ENCODE measurements at regions not wholly inside any gene's neighbourhood (a gene's known extent, or its start where the extent isn't known, plus 50 kb on each side); places are given as distances from the start of the nearest gene placed in this dataset.

DNA sequence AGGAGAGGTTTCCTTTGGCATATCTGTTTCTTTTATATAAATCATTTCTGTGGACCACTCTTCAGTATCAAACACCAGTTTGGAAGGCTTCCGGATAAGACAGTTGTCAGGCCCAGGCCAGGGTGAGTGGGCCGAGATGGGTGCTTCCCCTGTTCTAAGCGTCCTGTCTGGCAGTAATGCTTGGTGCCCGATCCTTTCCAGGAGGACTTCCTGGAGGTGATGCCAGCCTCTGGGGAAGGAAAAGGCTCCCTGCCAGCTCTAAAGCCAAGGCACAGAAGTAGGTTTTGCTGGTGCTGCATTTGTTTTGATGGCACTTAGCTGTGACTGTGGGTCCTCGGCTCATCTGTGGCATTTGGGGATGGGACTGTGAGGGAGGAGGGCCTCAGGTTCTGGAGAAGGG lies 124.4 kb upstream of the RTL1 start:
- no peak for DNase-seq

DNA sequence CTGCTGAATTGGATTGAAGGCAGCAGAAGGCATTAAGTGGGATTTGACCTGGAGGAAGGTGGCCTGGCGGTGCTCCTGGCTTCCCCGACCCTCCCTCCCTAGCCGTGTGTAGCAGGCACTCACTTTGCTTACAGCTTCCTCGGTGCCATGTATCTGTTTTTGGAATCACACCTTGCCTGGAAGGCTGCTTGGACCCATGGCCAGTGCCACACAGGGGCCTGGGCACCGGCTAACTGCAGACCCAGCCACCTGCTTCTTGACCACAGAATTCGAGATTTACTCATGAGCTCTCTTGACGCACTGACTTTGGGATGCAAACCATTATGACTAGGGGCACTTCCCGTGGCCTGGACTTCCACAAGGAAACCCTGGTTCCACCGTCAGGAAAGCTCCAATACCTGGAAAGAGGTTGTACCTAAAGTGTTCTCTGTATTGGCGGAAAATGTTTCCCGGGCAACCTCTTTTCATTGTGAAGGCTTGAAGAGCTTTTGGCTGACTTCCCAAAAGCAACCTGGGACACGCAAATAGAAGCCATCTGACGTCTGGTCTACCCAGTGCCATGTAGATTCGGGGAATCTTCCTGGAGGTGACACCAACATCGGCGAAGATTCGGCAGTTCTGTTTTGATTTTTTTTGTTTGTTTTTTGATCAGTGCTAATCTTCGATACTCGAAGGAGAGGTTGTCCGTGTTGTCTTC lies 125.6 kb upstream of the RTL1 start:
- no peak for DNase-seq

DNA sequence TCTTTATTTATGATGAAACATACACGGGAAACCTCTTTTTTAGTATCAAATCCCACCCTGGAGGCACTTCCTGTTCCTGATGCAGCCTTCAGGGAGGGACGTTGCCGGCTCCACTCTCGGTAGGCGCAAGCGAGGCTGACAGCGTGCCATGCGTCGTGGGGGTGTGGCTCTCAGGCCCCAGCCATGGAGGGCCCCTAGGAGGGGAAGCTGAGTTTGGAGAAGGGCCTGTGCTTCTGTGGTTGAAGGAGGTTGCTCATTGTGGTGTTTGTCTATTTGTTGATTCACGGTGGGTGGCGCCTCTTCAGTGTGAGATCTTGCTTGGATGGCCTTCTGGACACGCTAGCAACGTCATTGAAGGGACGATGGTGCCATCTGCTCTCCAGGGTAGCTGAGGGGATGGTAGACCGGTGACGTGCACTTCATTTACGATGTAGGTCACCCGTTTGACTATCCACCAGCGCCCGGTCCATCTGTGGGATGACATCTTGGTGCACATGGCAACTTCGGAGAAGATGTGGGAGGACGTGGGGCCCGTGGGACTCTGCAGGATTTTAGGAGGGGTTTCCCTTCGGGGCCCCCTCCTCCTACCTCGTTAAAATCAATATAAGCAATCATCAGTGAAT lies 126.3 kb upstream of the RTL1 start:
- DNase-seq: no peak

DNA sequence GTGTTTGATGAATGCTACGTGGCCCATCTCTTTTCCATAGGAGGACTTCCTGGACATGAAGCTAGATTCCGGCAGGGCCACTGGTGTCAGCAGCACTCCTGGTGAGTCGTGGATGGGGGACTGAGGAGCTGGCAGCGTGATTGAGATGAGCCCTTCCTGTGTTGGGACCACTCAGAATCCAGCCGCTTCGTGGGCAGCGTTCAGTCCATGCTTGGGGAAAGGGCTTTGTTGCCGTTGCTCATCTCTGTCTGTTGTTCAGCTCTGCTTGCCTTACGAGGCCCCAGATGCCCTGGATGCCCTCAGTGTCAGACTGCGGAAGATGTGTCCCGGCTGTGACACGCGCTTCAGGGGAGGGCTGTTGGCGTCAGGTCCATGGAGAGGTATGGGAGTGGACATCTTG lies 127.1 kb upstream of the RTL1 start:
- DNase-seq: no peak

DNA sequence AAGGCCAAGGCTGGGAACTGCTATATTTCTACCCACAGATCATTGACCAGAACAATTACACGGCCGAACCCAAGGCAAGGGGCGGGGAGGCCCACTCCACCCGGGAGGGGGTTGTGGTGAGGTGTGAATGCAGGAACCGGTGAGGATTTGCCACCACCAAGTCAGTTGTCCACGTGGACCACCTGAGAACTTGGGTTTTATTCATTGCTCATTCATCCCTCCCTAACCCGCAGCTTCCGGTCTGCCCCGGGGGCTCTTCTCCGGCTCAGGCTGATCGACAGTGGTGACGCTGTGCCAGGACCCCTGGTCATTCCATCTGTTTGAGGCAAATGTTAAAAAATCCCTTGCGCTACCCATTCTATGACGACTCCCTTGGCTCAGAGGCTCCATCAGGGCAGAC lies 127.7 kb upstream of the RTL1 start:
- no peak for DNase-seq

DNA sequence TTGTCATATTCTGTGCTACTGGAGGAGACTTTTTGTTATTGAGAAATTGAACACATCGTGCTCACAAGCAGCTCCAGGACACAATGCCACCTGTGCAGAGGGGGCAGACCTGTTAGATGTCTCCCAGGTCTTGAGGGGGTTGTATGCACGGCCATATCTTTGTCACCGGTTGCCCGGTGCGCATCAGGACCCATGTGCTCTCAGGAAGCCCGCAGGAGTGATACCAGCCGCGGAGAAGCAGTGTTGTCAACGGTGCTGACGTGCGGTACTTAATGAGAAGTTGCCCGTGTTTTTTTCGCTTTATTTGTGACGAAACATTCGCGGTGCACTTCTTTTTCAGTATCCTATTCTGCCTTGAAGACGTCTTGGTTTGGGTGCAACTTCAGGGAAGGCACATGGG lies 128.2 kb upstream of the RTL1 start:
- no peak for DNase-seq

DNA sequence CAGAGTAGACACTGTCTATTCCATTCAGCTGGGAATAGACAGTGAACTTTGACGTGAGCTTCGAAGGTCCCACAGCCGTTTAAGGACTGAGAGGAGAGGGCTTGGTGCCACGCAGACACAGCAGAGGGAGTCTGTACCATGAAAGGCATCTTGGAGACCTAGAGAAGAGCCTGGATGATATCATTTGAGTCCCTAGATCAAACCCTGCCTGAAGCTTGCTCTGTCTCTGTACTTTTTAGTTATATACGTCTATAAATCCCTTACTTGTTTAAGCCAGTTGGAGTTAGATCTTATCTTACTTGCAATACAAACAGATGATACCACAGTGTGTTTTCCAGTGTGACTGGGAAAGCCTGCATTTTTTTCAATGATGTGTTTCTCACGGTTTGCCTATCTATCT lies 128.9 kb upstream of the RTL1 start:
- no peak for DNase-seq

DNA sequence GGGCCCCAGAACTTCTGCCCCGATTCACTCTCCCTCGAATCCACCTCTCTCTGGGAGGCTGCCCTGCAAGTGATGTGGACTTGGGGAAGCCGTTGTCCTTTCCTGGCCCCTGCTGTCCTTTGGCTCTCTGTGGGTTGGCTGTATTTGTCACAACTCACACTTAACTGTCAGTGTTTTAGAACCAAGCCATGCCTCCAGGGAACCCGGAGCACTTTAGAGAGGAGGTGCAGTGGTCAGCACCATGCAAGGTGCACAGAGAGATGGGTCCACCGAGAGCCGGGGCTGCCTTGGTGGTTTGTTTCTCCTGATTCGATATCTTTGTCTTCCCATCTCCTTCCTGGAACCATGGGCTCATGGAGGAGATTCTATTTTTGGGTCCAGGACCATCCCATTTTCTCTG lies 129.5 kb upstream of the RTL1 start:
- DNase-seq: no peak

DNA sequence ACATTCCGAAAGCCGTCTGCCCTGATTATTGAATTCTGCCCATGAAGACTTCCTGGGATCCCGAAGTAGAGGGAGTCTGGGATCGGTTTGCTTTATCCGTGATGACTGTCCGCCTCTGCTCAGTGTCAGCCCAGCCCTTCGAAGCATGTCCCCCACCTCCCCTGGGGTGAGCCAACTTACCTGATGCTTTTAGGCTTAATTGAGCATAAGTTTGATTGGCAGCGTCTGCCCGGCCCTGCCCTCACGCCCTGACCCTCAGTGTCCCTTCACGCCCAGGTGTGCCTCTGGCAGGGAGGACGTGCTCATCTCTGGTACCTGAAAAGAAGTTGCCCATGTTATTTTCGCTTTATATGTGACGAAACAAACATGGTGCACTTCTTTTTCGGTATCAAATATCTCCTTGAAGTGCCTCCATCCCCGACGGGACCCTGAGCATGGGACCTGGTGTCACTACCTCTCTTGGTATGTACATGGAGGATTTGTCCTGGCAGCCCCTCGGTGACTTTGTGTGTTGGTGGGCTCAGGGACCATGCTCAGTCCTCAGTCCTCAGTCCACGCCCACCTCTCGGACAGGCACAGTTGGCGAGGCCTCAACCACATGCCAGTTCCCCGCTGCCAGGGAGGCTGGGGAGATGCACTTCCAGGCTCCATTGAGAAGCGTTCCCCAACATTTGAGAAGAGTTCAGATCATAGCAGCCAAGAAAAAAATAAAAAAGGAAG lies 130.1 kb upstream of the RTL1 start:
- DNase-seq: no peak

DNA sequence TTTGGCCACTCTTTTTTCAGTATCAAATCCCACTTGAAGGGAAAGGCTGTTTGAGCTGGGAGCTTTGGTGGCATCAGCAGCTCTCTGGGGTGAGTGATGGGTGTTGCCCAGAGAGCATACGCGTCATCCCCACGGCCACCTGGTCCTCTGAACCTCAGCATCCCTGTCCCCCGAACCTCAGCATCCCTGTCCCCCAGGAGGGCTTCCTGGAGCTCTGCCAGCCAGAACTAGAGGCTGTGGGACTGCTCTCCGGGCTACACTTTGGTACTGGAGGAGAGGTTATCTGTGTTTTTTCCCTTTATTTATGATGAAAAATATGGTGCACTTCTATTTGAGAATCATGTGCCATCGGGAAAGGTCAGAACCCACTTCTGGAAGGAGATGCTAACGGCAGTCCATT lies 131.5 kb upstream of the RTL1 start:
- no peak for DNase-seq

DNA sequence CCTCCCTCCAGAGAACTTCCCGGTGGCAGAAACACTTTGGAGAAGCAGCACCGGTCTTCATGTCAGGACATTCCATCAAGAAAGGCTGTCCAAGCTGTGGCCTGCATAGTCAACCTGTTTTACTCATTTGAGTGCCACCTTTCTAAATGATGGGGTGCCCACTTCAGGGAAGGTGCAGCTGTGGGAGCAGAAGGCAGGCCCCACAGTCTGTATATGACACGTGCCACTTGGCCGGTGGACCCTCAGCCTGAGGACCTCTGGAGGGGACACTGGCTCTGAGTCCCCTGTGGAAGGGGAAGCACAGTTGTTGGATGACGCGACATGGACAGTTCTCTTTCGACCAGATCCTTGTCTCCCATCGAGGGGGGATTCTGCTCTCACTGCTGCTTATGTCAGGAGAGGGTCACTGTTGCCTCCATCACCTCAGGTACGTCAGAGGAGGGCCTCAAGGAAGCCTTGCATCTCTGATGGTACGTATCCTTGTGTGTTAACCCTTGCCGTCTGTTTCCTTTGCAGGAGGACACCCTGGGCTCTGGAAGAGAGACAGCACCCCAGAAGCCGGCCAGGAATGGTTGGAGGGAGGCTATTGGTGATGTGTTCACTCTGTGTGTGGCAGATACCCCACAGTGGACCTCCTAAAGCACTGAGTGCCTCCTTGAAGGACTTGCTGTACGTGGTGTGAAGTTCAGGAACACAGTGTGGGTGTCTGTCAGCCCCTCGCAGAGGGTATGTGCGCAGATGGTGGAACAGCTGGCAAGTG lies 132.1 kb upstream of the RTL1 start:
- DNase-seq: no peak

DNA sequence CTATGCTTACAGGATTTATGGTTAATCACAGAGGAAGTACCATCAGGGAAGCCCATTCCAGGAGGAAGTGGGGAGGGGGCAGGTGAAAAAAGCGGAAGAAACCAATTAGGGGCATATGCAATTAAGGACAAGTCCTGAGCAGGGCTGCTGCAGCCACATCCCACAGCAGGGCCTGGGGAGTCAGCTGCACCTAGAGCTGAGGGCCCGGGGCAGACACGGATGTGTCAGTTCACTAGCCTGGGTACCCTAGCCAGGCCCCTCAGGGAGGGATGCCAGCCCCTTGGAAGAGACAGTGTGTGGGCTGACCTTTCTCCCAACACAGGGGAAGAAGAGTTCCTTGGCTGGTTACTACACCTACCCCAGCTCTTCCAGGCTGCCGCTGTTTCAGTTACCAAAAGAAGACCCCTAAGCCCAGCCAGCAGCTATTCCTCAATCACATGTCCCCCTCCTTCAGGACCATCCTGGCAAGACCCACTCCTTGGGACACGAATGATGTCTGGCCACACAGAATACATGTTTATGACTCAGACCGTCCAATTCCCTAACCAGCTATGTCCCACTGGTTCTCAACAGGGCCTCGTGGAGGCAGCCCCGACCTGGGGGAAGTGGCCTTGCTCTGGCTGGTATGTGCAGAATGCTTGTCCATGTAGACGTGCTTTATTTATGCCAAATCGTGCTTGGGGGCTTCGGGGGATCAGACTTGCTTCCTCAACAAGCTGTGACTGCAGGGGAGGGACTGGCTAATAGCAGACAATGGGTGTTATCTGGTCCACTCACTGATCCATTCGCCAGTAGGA lies 133.7 kb upstream of the RTL1 start:
- no peak for DNase-seq

DNA sequence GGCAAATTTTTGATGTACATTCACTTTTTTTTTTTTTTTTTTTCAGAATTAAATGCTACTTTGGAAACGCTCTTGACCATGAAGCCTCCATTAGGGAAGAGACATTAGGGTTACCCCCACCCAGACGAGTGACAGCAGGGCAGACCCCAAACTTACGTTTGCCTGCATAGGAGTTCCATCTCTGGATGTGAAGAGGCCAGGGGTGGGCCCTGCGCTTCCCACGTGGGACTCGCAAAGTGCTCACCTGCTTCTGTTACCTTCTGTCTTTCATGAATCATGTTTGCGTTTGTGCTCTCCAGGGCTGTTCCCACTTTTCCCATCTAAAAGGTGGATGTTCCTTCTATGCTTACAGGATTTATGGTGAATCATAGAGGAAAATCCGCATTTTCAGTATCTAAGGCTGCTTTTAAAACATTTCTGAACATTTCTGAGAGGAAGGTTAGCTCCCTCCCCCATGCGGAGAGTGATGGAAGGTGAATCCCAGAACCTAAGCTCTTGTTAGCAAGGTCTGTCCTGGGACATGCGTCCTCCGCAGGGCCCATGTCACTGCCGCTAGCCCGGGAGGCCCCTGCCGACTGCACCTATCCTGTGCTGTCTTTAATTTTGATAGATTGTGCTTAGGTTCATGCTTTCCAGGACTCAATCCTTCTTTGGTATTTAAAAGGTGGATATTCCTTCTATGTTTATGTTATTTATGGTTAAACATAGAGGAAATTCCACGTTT lies 135.7 kb upstream of the RTL1 start:
- DNase-seq: no peak

DNA sequence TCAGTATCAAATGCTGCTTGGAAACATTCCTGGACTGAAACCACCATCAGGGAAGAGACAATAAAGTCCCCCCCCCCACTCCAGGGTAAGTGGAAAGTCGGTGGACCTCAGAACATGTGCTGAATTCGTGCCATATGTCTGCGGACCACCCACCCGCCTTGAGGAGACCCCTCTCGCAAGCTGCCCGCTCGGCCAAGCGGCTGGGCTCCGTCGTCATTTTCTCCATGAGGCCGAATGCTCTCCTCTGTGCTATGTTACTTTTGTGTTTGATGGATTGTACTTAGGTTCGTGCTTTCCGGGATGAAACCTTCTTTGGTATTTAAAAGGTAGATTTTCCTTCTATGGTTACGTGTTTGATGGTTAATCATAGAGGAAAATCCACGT lies 136.2 kb upstream of the RTL1 start:
- no peak for DNase-seq

DNA sequence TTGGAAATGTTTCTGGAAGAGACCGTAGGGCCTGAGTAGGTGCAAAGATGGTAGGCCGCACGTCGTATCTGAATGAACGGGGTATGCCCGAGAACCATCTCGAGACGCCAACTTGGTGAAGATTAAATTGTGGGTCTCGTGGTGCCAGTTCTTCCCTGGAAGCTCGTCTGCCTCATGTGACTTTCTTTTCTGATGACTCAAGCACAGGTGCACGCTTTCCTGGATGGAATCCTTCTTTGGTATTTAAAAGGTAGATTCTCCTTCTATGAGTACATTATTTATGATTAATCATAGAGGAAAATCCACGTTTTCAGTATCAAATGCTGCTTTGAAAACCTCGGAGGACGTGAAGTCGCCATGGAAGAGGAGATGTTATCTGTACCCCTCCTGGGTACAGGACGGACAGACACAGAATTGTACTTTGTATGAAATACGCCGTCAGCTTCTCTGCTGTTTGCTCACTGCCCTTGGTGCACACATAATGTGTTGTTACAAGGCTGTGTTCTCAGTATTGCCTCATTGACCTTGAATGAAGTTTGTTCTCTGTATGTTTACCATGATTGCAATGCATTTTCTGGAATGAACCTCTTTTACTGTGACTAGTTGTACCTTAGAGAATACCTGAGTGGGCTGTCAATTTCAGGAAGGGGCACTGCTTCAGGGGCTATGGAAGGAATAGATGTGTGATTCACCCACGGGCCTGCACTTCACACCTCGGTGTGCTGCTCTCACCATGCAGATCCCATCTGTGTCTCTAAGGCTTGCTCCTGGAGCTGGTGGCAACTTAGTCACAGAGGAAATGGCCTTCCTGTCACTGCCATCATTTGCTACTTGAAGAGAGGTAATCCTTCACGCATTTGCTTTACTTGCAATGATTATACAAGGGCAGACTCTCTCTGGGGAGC lies 137.3 kb upstream of the RTL1 start:
- no peak for DNase-seq

DNA sequence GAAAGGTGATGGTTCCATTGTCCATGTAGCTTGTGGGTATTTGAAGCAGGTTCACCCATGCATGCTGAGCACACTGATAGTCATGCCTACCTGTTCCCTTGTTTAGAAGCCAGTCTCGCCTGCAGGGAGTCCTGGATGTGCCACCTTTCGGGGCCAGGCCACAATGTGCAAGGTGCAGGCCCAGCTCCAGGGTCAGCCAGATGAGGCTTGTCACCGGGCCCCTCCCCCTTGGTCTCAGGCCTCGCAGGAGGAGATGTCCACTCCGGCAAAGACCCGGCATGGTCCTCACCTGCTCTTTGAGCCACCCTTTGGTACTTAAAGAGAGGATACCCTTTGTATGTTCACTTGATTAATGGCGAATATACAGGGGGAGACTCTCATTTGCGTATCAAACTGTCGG lies 140.4 kb upstream of the RTL1 start:
- no peak for DNase-seq

DNA sequence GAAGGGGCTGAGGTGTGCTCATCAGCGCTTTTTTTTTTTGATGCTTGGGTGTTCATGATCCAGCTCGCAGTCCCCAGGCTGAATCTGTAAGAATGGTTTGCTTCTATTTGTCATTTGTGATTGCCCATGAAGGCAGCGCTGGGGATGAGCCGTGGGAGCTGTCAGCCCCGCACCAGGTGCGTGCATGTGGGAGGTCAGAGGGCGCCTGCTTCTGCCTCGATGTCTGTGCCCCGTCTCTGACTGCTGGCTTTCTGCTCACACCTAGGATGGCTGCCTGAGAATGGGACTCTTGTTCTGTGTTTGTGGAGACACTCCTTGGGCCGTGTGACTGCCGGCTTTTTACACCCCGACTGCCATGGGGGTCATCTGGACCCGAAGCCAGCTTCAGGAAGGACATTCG lies 141.2 kb upstream of the RTL1 start:
- no peak for DNase-seq

DNA sequence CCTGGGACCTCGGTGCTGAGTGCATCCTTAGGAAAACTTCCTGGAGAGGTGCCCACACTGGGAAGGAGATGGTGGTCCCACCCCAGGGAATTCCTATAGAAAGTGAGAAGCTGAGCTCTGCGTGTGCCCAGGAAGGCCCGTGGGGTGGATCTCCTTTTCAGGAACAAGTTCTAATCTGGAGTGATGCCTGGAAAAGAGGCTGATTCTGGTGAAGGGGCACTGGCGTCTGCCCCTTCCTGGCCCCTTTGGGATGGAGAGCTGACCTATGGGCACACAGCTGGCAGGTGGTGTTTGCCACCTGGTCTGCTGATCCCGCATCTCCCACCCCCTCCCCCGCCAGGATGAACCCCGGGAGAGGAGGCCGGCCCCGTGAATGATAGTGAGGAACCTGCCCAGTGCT lies 142.0 kb upstream of the RTL1 start:
- no peak for DNase-seq

DNA sequence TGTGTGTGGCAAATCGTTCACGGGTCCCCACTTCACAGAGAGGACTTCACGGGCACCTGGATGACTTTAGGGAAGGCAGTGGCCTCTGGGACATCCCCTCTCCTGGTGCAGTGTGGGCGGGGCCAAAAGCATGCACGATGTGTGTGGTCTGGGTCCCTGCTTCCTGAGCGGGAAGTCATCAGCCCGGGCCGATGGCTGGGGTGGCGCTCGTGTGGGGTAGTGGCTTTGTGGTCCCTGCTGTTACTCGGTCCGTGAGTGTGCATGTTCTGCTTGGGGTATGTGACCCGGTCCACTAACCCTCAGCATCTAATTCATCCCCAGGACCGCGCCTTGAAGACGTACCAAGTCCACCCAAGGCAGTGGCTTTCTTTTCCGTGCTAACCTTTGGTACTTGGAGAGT lies 142.5 kb upstream of the RTL1 start:
- DNase-seq: no peak

DNA sequence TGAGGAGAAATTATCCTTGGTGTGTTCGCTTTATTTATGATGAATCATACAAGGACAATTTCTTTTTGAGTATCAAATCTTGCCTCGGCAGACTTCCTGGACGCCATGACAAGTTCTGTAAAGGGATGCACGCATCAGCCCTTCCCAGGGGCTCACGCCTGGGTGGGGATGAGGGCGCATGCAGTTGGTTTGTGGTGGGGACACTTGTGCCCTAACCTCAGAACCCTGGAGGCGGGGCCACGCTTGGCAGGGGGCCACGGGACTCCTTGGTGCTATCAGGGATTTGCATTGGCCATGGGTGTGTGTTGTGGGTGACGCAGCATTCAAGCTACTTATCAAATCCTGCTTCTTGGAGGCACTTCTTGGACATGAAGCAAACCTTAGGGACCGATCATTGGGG lies 143.8 kb upstream of the RTL1 start:
- DNase-seq: no peak

DNA sequence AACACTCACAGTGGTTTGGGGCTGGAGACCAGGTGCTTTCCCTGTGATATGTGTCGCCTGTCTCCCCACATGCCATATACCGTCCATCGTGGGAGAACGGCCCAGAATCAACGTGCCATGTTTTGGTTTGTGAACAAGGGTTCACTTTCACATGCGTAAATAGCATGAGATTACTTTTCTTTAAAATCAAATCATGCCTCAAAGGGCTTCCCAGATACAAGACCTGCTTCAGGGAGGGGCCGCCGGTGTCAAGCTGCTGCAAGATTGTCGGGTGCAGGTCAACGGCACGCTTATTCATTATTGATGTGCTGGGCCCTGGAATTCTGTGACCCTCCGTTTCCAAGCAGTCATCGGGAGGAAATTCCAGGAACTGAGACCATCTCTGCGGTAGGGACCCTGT lies 145.2 kb upstream of the RTL1 start:
- no peak for DNase-seq

Data from activated CD4-positive, alpha-beta T cell treated with anti-CD3 and anti-CD28 coated beads for 48 hours (primary cell).